ENCODE measurements at regions not wholly inside any gene's neighbourhood (a gene's known extent, or its start where the extent isn't known, plus 50 kb on each side); places are given as distances from the start of the nearest gene placed in this dataset.

DNA sequence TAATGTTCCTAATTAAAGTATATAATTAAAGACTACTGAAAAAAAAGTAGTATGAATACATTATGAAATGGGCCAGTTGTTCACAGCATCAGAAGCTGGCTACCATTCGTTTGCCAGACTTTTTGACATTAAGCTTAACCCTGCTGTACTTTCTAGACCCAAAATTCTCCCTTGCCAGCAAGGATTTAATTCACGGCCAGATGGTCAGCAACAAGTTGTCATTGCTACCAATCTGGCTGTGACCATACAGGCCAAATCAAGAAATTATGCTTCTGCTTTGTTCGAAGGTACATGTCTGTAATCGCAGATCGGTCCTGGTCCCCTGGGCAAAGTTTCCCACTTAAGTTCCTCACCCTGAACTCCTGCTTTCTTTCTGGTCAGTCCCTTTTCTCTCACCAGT is 217.7 kb upstream of the ATXN7L3B start:
- Histone ChIP-seq H3K79me2 (replicated peaks; ENCODE audit: insufficient read depth) (no peaks in the 10 kb centered on the region), H3K4me3 (no peak overlapping the region), H3K9me2 (ENCODE audit: insufficient read depth) (no peaks in the 10 kb centered on the region), H2AFZ (no peak overlapping the region), H3F3A (replicated peaks; ENCODE audit: low read depth) (no peaks in the 10 kb centered on the region), H3K36me3 (ENCODE audit: insufficient read depth) (no peaks in the 10 kb centered on the region), H3K27ac (ENCODE audit: low read depth) (no peak overlapping the region), H3K4me1 (ENCODE audit: insufficient read depth) (no peaks in the 10 kb centered on the region), H4K20me1 (replicated peaks; ENCODE audit: insufficient read depth) (no peaks in the 10 kb centered on the region), H3K4me2 (no peak overlapping the region), H3K27me3 (ENCODE audit: insufficient read depth) (no peaks in the 10 kb centered on the region)
- Mint-ChIP-seq H3K4me1 (no peaks in the 10 kb centered on the region), H3K9me3 (no peaks in the 10 kb centered on the region), H3K27ac (no peak overlapping the region), H3K36me3 (ENCODE audit: low read depth) (no peaks in the 10 kb centered on the region), H3K27me3 (ENCODE audit: insufficient read depth, low read depth, poor library complexity) (peaks cover 3% of the 10 kb centered on the region), H3K4me3 (no peak overlapping the region)
- TF ChIP-seq, protein P1, sequence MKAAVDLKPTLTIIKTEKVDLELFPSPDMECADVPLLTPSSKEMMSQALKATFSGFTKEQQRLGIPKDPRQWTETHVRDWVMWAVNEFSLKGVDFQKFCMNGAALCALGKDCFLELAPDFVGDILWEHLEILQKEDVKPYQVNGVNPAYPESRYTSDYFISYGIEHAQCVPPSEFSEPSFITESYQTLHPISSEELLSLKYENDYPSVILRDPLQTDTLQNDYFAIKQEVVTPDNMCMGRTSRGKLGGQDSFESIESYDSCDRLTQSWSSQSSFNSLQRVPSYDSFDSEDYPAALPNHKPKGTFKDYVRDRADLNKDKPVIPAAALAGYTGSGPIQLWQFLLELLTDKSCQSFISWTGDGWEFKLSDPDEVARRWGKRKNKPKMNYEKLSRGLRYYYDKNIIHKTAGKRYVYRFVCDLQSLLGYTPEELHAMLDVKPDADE (IDR thresholded peaks at IDR 0.05): no peak
- no peak for TF ChIP-seq CTCF (conservative IDR thresholded peaks at IDR 0.05; ENCODE audit: low read depth in 2 of 2)
- no peak for TF ChIP-seq CREB1 (CRISPR knock-in tag; IDR thresholded peaks at IDR 0.05; ENCODE audit: low read depth)
- TF ChIP-seq, protein P2, sequence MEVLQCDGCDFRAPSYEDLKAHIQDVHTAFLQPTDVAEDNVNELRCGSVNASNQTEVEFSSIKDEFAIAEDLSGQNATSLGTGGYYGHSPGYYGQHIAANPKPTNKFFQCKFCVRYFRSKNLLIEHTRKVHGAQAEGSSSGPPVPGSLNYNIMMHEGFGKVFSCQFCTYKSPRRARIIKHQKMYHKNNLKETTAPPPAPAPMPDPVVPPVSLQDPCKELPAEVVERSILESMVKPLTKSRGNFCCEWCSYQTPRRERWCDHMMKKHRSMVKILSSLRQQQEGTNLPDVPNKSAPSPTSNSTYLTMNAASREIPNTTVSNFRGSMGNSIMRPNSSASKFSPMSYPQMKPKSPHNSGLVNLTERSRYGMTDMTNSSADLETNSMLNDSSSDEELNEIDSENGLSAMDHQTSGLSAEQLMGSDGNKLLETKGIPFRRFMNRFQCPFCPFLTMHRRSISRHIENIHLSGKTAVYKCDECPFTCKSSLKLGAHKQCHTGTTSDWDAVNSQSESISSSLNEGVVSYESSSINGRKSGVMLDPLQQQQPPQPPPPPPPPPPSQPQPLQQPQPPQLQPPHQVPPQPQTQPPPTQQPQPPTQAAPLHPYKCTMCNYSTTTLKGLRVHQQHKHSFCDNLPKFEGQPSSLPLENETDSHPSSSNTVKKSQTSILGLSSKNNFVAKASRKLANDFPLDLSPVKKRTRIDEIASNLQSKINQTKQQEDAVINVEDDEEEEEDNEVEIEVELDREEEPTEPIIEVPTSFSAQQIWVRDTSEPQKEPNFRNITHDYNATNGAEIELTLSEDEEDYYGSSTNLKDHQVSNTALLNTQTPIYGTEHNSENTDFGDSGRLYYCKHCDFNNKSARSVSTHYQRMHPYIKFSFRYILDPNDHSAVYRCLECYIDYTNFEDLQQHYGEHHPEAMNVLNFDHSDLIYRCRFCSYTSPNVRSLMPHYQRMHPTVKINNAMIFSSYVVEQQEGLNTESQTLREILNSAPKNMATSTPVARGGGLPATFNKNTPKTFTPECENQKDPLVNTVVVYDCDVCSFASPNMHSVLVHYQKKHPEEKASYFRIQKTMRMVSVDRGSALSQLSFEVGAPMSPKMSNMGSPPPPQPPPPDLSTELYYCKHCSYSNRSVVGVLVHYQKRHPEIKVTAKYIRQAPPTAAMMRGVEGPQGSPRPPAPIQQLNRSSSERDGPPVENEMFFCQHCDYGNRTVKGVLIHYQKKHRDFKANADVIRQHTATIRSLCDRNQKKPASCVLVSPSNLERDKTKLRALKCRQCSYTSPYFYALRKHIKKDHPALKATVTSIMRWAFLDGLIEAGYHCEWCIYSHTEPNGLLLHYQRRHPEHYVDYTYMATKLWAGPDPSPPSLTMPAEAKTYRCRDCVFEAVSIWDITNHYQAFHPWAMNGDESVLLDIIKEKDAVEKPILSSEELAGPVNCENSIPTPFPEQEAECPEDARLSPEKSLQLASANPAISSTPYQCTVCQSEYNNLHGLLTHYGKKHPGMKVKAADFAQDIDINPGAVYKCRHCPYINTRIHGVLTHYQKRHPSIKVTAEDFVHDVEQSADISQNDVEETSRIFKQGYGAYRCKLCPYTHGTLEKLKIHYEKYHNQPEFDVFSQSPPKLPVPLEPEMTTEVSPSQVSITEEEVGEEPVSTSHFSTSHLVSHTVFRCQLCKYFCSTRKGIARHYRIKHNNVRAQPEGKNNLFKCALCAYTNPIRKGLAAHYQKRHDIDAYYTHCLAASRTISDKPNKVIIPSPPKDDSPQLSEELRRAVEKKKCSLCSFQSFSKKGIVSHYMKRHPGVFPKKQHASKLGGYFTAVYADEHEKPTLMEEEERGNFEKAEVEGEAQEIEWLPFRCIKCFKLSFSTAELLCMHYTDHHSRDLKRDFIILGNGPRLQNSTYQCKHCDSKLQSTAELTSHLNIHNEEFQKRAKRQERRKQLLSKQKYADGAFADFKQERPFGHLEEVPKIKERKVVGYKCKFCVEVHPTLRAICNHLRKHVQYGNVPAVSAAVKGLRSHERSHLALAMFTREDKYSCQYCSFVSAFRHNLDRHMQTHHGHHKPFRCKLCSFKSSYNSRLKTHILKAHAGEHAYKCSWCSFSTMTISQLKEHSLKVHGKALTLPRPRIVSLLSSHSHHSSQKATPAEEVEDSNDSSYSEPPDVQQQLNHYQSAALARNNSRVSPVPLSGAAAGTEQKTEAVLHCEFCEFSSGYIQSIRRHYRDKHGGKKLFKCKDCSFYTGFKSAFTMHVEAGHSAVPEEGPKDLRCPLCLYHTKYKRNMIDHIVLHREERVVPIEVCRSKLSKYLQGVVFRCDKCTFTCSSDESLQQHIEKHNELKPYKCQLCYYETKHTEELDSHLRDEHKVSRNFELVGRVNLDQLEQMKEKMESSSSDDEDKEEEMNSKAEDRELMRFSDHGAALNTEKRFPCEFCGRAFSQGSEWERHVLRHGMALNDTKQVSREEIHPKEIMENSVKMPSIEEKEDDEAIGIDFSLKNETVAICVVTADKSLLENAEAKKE (CRISPR knock-in tag; IDR thresholded peaks at IDR 0.05): no peak
- TF ChIP-seq STAT1 (IDR thresholded peaks at IDR 0.05; ENCODE audit: unreplicated experiment): no peak
- no peak for TF ChIP-seq JUNB (IDR thresholded peaks at IDR 0.05; ENCODE audit: unreplicated experiment)
- TF ChIP-seq, protein P3, sequence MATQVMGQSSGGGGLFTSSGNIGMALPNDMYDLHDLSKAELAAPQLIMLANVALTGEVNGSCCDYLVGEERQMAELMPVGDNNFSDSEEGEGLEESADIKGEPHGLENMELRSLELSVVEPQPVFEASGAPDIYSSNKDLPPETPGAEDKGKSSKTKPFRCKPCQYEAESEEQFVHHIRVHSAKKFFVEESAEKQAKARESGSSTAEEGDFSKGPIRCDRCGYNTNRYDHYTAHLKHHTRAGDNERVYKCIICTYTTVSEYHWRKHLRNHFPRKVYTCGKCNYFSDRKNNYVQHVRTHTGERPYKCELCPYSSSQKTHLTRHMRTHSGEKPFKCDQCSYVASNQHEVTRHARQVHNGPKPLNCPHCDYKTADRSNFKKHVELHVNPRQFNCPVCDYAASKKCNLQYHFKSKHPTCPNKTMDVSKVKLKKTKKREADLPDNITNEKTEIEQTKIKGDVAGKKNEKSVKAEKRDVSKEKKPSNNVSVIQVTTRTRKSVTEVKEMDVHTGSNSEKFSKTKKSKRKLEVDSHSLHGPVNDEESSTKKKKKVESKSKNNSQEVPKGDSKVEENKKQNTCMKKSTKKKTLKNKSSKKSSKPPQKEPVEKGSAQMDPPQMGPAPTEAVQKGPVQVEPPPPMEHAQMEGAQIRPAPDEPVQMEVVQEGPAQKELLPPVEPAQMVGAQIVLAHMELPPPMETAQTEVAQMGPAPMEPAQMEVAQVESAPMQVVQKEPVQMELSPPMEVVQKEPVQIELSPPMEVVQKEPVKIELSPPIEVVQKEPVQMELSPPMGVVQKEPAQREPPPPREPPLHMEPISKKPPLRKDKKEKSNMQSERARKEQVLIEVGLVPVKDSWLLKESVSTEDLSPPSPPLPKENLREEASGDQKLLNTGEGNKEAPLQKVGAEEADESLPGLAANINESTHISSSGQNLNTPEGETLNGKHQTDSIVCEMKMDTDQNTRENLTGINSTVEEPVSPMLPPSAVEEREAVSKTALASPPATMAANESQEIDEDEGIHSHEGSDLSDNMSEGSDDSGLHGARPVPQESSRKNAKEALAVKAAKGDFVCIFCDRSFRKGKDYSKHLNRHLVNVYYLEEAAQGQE (IDR thresholded peaks at IDR 0.05; ENCODE audit: unreplicated experiment): no peak
- no peak for TF ChIP-seq POLR2AphosphoS5 (IDR thresholded peaks at IDR 0.05; ENCODE audit: low read depth)
- TF ChIP-seq EZH2phosphoT487 (IDR thresholded peaks at IDR 0.05; ENCODE audit: unreplicated experiment): no peak
- no peak for TF ChIP-seq NANOG (IDR thresholded peaks at IDR 0.05; ENCODE audit: borderline replicate concordance)
- TF ChIP-seq ZNF114 (CRISPR knock-in tag; IDR thresholded peaks at IDR 0.05): no peak
- no peak for ATAC-seq
- DNase-seq (ENCODE audit: low spot score): no peak

All from GM23338 (cell line).